ENCODE measurements at regions not wholly inside any gene's neighbourhood (a gene's known extent, or its start where the extent isn't known, plus 50 kb on each side); places are given as distances from the start of the nearest gene placed in this dataset.

- TF ChIP-seq POLR2A (IDR thresholded peaks at IDR 0.05) (no peak), CTCF (IDR thresholded peaks at IDR 0.05) (no peak)
Observed at GRCh38 chr14:105665951-105666277, 139.5 kb downstream of the TMEM121 start.

Measured in body of pancreas (tissue), 4 donors.